ENCODE measurements at regions not wholly inside any gene's neighbourhood (a gene's known extent, or its start where the extent isn't known, plus 50 kb on each side); places are given as distances from the start of the nearest gene placed in this dataset.

GRCh38 chrX:80354966-80355465, 65.2 kb upstream of the TENT5D start:
- no peak overlapping the region for H2BK120ac ChIP-seq (replicated peaks; ENCODE audit: low read depth, low read length)
- no peak overlapping the region for H2AFZ ChIP-seq (ENCODE audit: low read length)
- H3K79me2 ChIP-seq (ENCODE audit: control insufficient read depth in 1 of 2, insufficient read depth in 2 of 2, low read length in 2 of 2) = no peaks in the 10 kb centered on the region
- H3K27ac ChIP-seq (ENCODE audit: low read depth, low read length) = no peak overlapping the region
- no peaks in the 10 kb centered on the region for H3K27me3 ChIP-seq (replicated peaks in 1 of 4; ENCODE audit: control insufficient read depth in 3 of 4, extremely low read depth in 1 of 4, insufficient read depth in 3 of 4, low read length in 3 of 4)
- no peaks in the 10 kb centered on the region for H3K23me2 ChIP-seq (ENCODE audit: low read depth, low read length)
- H4K5ac ChIP-seq (ENCODE audit: insufficient read length, low read depth, low read length) = no peak overlapping the region
- H3K18ac ChIP-seq (ENCODE audit: extremely low read depth, low read length) = no peak overlapping the region
- H3K56ac ChIP-seq (replicated peaks; ENCODE audit: insufficient read length, low read depth, low read length) = no peak overlapping the region
- H2BK20ac ChIP-seq (ENCODE audit: low read length) = no peak overlapping the region
- no peak overlapping the region for H3K4ac ChIP-seq (replicated peaks; ENCODE audit: insufficient read length, low read depth, low read length)
- no peak overlapping the region for H2BK5ac ChIP-seq (ENCODE audit: low read depth, low read length)
- H3K4me2 ChIP-seq (ENCODE audit: insufficient read depth in 1 of 2, low read depth in 2 of 2, low read length in 2 of 2) = no peak overlapping the region
- H2AK5ac ChIP-seq (ENCODE audit: low read depth, low read length) = no peak overlapping the region
- no peaks in the 10 kb centered on the region for H3K4me1 ChIP-seq (replicated peaks in 1 of 4; ENCODE audit: control insufficient read depth in 3 of 4, insufficient read depth in 4 of 4, low read length in 3 of 4)
- H3K79me1 ChIP-seq (ENCODE audit: low read depth, low read length) = no peaks in the 10 kb centered on the region
- H3K36me3 ChIP-seq (ENCODE audit: control insufficient read depth in 2 of 4, insufficient read depth in 4 of 4, low read length in 3 of 4) = no peaks in the 10 kb centered on the region
- H3K23ac ChIP-seq (ENCODE audit: insufficient read length) = no peak overlapping the region
- POLR2A ChIA-PET (ENCODE audit: partially characterized antibody) = no interaction called here
- H3K4me3 ChIP-seq (ENCODE audit: extremely low read depth in 1 of 4, insufficient read depth in 2 of 4, low read depth in 3 of 4, low read length in 4 of 4) = no peak overlapping the region
- WGBS, 2 experiments (ENCODE audit: extremely low coverage in 1 of 2, insufficient coverage in 1 of 2, insufficient read length in 1 of 2, insufficient replicate concordance in 2 of 2, low coverage in 1 of 2, low lambda C conversion rate in 2 of 2, missing lambda C conversion rate in 1 of 2) = 95% methylated on average over 2 of the region's 4 CpGs; no CpG with 5 or more reads in 1 of the 2 experiments
- CTCF ChIA-PET (ENCODE audit: partially characterized antibody) = interaction anchor here (0.7 kb wide), 1 partner anchor 10 kb away, joined by 3 read pairs; no protein-coding TSS in a partner anchor
- H4K8ac ChIP-seq (ENCODE audit: extremely low read depth, insufficient read depth, low read length) = no peak overlapping the region
- H3K9me3 ChIP-seq (ENCODE audit: insufficient read depth in 2 of 2, low read depth in 1 of 2, low read length in 1 of 2) = no peaks in the 10 kb centered on the region
- H4K20me1 ChIP-seq (replicated peaks in 1 of 2; ENCODE audit: control insufficient read depth in 1 of 2, insufficient read depth in 2 of 2, low read length in 2 of 2) = no peaks in the 10 kb centered on the region
- no peak for FAIRE-seq
- DNase-seq (ENCODE audit: low read depth in 1 of 2, low spot score in 2 of 2) = no peak
- no peak overlapping the region for H2BK15ac ChIP-seq (ENCODE audit: low read length)
- H3K9ac ChIP-seq (replicated peaks in 1 of 4; ENCODE audit: extremely low read depth in 1 of 4, low read depth in 3 of 4, low read length in 3 of 4) = no peak overlapping the region
- H2BK12ac ChIP-seq (ENCODE audit: low read depth, low read length) = no peak overlapping the region
- no peak overlapping the region for H3K14ac ChIP-seq (ENCODE audit: insufficient read length)
- H4K91ac ChIP-seq (replicated peaks; ENCODE audit: insufficient read length, low read length) = no peak overlapping the region
- TF ChIP-seq TBP (IDR thresholded peaks at IDR 0.05; ENCODE audit: low read depth, low read length) = no peak
- no peak for TF ChIP-seq KDM5A (IDR thresholded peaks at IDR 0.05; ENCODE audit: low read length)
